M059J (cell line): ENCODE measurements at regions not wholly inside any gene's neighbourhood (a gene's known extent, or its start where the extent isn't known, plus 50 kb on each side); places are given as distances from the start of the nearest gene placed in this dataset.
"Not testable (repeated sequence)": the region's sequence is repeated elsewhere in the genome, so short reads cannot be mapped to it uniquely, and the experiment has no call there.

Experiments
- DNase-seq: peaks from one replicate; pipeline ENCODE4 v3.0.0-alpha.2; 2012; ENCODE audit warnings: low read depth

GRCh38 chr12:59517522-59517921, 78.3 kb upstream of the SLC16A7 start:
- no peak for DNase-seq

GRCh38 chr12:59500915-59501314, 94.9 kb upstream of the SLC16A7 start:
- DNase-seq = peak; percentile 2

GRCh38 chr12:59500335-59500734, 95.5 kb upstream of the SLC16A7 start:
- no peak for DNase-seq

GRCh38 chr12:59499774-59500173, 96.1 kb upstream of the SLC16A7 start:
- no peak for DNase-seq

GRCh38 chr12:59494617-59495016, 101.2 kb upstream of the SLC16A7 start:
- DNase-seq = no peak

- DNase-seq = no peak
Observed at GRCh38 chr12:59491877-59492276, 104.0 kb upstream of the SLC16A7 start.

GRCh38 chr12:59486827-59487226, 109.0 kb upstream of the SLC16A7 start:
- DNase-seq = peak; percentile 66

- DNase-seq = no peak
Observed at GRCh38 chr12:59484575-59484974, 111.3 kb upstream of the SLC16A7 start.

GRCh38 chr12:59474236-59474635, 121.6 kb upstream of the SLC16A7 start:
- DNase-seq = not testable (repeated sequence)

GRCh38 chr12:59472273-59472672, 123.6 kb upstream of the SLC16A7 start:
- no peak for DNase-seq

- peak; percentile 47 for DNase-seq
Observed at GRCh38 chr12:59459966-59460660, 135.7 kb upstream of the SLC16A7 start.

GRCh38 chr12:59453475-59453874, 142.4 kb upstream of the SLC16A7 start:
- no peak for DNase-seq

GRCh38 chr12:59452746-59453145, 143.1 kb upstream of the SLC16A7 start:
- peak; percentile 38 for DNase-seq

- peak; percentile 81 for DNase-seq
Observed at GRCh38 chr12:59452259-59452658, 143.6 kb upstream of the SLC16A7 start.

- no peak for DNase-seq
Observed at GRCh38 chr12:59446116-59446515, 149.7 kb upstream of the SLC16A7 start.

- peak; percentile 22 for DNase-seq
Observed at GRCh38 chr12:59444932-59445331, 150.9 kb upstream of the SLC16A7 start.

GRCh38 chr12:59432057-59432456, 163.8 kb upstream of the SLC16A7 start:
- DNase-seq = no peak

GRCh38 chr12:59431266-59431665, 164.6 kb upstream of the SLC16A7 start:
- peak; percentile 15 for DNase-seq

- DNase-seq = no peak
Observed at GRCh38 chr12:59429766-59430165, 166.1 kb upstream of the SLC16A7 start.

GRCh38 chr12:59425798-59426197, 170.0 kb upstream of the SLC16A7 start:
- DNase-seq = no peak

GRCh38 chr12:59424666-59425065, 171.2 kb upstream of the SLC16A7 start:
- not testable (repeated sequence) for DNase-seq

- no peak for DNase-seq
Observed at GRCh38 chr12:59414051-59414450, 181.8 kb upstream of the SLC16A7 start.

- DNase-seq = peak; percentile 83
Observed at GRCh38 chr12:59408431-59408830, 187.4 kb upstream of the SLC16A7 start.

- no peak for DNase-seq
Observed at GRCh38 chr12:59407799-59408198, 188.0 kb upstream of the SLC16A7 start.
